ENCODE measurements at regions not wholly inside any gene's neighbourhood (a gene's known extent, or its start where the extent isn't known, plus 50 kb on each side); places are given as distances from the start of the nearest gene placed in this dataset.
"Not testable (repeated sequence)": the region's sequence is repeated elsewhere in the genome, so short reads cannot be mapped to it uniquely, and the experiment has no call there.

- ATAC-seq; DNase-seq (ENCODE audit: missing footprints); intact Hi-C loops (cut with DNase I): not testable (repeated sequence)
These were observed 283.4 kb upstream of the SEMA6A start for GRCh38 chr5:116858020-116858419.

- intact Hi-C loops (cut with DNase I): no loop called here
- DNase-seq (ENCODE audit: missing footprints) (no peak), ATAC-seq (no peak)
These were observed 281.6 kb upstream of the SEMA6A start for GRCh38 chr5:116856271-116856670.

- ATAC-seq (no peak), DNase-seq (ENCODE audit: missing footprints) (no peak)
- intact Hi-C loops (cut with DNase I): no loop called here
These were observed 279.4 kb upstream of the SEMA6A start for GRCh38 chr5:116853992-116854391.

GRCh38 chr5:116848954-116849581 lies 274.4 kb upstream of the SEMA6A start:
- intact Hi-C loops (cut with DNase I): no loop called here
- no peak for DNase-seq (ENCODE audit: missing footprints)
- no peak for ATAC-seq

GRCh38 chr5:116847960-116848359 lies 273.3 kb upstream of the SEMA6A start:
- ATAC-seq (no peak), DNase-seq (ENCODE audit: missing footprints) (no peak)
- intact Hi-C loops (cut with DNase I): no loop called here

- ATAC-seq (no peak), DNase-seq (ENCODE audit: missing footprints) (no peak)
- intact Hi-C loops (cut with DNase I): no loop called here
These were observed 269.4 kb upstream of the SEMA6A start for GRCh38 chr5:116844015-116844414.

GRCh38 chr5:116842514-116842961 lies 267.9 kb upstream of the SEMA6A start:
- ATAC-seq (no peak), DNase-seq (ENCODE audit: missing footprints) (no peak)
- intact Hi-C loops (cut with DNase I): no loop called here

GRCh38 chr5:116841734-116842133 lies 267.1 kb upstream of the SEMA6A start:
- intact Hi-C loops (cut with DNase I): no loop called here
- no peak for DNase-seq (ENCODE audit: missing footprints)
- no peak for ATAC-seq

- intact Hi-C loops (cut with DNase I): no loop called here
- DNase-seq (ENCODE audit: missing footprints): no peak
- ATAC-seq: no peak
These were observed 263.5 kb upstream of the SEMA6A start for GRCh38 chr5:116838011-116838536.

GRCh38 chr5:116834796-116835515 lies 260.3 kb upstream of the SEMA6A start:
- intact Hi-C loops (cut with DNase I): no loop called here
- DNase-seq (ENCODE audit: missing footprints) (no peak), ATAC-seq (no peak)

- ATAC-seq (no peak), DNase-seq (ENCODE audit: missing footprints) (no peak)
- intact Hi-C loops (cut with DNase I): no loop called here
These were observed 255.5 kb upstream of the SEMA6A start for GRCh38 chr5:116830079-116830478.

GRCh38 chr5:116827078-116827477 lies 252.5 kb upstream of the SEMA6A start:
- intact Hi-C loops (cut with DNase I): no loop called here
- no peak for DNase-seq (ENCODE audit: missing footprints)
- no peak for ATAC-seq

- intact Hi-C loops (cut with DNase I): no loop called here
These were observed 250.9 kb upstream of the SEMA6A start for GRCh38 chr5:116825486-116825885.

GRCh38 chr5:116824751-116825438 lies 250.3 kb upstream of the SEMA6A start:
- ATAC-seq (no peak), DNase-seq (ENCODE audit: missing footprints) (no peak)
- intact Hi-C loops (cut with DNase I): no loop called here

More at GRCh38 chr5:116825486-116825885, 250.9 kb upstream of the SEMA6A start:
- ATAC-seq: no peak
- DNase-seq (ENCODE audit: missing footprints): no peak

GRCh38 chr5:116814626-116815385 lies 240.2 kb upstream of the SEMA6A start:
- intact Hi-C loops (cut with DNase I): no loop called here
- DNase-seq (ENCODE audit: missing footprints) (no peak), ATAC-seq (no peak)

- DNase-seq (ENCODE audit: missing footprints) (no peak), ATAC-seq (no peak)
- intact Hi-C loops (cut with DNase I): no loop called here
These were observed 239.3 kb upstream of the SEMA6A start for GRCh38 chr5:116813906-116814305.

- intact Hi-C loops (cut with DNase I): no loop called here
- no peak for ATAC-seq
- no peak for DNase-seq (ENCODE audit: missing footprints)
These were observed 238.7 kb upstream of the SEMA6A start for GRCh38 chr5:116813356-116813755.

- intact Hi-C loops (cut with DNase I): no loop called here
- ATAC-seq (no peak), DNase-seq (ENCODE audit: missing footprints) (no peak)
These were observed 236.3 kb upstream of the SEMA6A start for GRCh38 chr5:116810951-116811350.

- DNase-seq (ENCODE audit: missing footprints): no peak
- intact Hi-C loops (cut with DNase I): no loop called here
- ATAC-seq: no peak
These were observed 232.2 kb upstream of the SEMA6A start for GRCh38 chr5:116806836-116807235.
